Hepatocyte (in vitro differentiated cells): ENCODE measurements at regions not wholly inside any gene's neighbourhood (a gene's known extent, or its start where the extent isn't known, plus 50 kb on each side); places are given as distances from the start of the nearest gene placed in this dataset.

ENCODE experiments used
- DNase-seq: peaks from one replicate; pipeline ENCODE4 v3.0.0-alpha.2; 2016; ENCODE audit warnings: low spot score
- H2AFZ ChIP-seq: fragments of 200-600 bp; sonication (generic); 2 replicates; pipeline ENCODE4 v1.6.0; 2016; ENCODE audit warnings: antibody characterized with exemption, mild to moderate bottlenecking
- H3K27ac ChIP-seq: fragments of 200-600 bp; sonication (generic); 2 replicates; pipeline ENCODE4 v1.5.1; 2016; ENCODE audit warnings: mild to moderate bottlenecking
- H3K27me3 ChIP-seq: fragments of 200-600 bp; sonication (generic); 2 replicates; pipeline ENCODE4 v1.6.1; 2016
- H3K36me3 ChIP-seq: fragments of 200-600 bp; sonication (generic); replicated peaks from 2 replicates; pipeline ENCODE4 v1.5.1; 2016; ENCODE audit warnings: low read depth; ENCODE audit not compliant: insufficient read depth
- H3K4me1 ChIP-seq: fragments of 200-600 bp; sonication (generic); 2 replicates; pipeline ENCODE4 v1.5.1; 2016; ENCODE audit warnings: mild to moderate bottlenecking, moderate library complexity; ENCODE audit not compliant: insufficient read depth
- H3K4me2 ChIP-seq: fragments of 200-600 bp; sonication (generic); 2 replicates; pipeline ENCODE4 v1.6.0; 2016
- H3K4me3 ChIP-seq: fragments of 200-600 bp; sonication (generic); 2 replicates; pipeline ENCODE4 v1.5.1; 2016; ENCODE audit warnings: mild to moderate bottlenecking
- H3K79me2 ChIP-seq: fragments of 200-600 bp; sonication (generic); 2 replicates; pipeline ENCODE4 v1.6.0; 2017; ENCODE audit warnings: mild to moderate bottlenecking
- H3K9me2 ChIP-seq: fragments of 200-600 bp; sonication (generic); replicated peaks from 2 replicates; pipeline ENCODE4 v1.6.0; 2017; ENCODE audit warnings: mild to moderate bottlenecking; ENCODE audit not compliant: insufficient read depth
- H3K9me3 ChIP-seq: fragments of 200-600 bp; sonication (generic); 2 replicates; pipeline ENCODE4 v1.5.1; 2016; ENCODE audit warnings: low read depth, mild to moderate bottlenecking
- H4K20me1 ChIP-seq: fragments of 200-600 bp; sonication (generic); 2 replicates; pipeline ENCODE4 v1.6.0; 2016; ENCODE audit warnings: mild to moderate bottlenecking; ENCODE audit not compliant: insufficient read depth, poor library complexity, severe bottlenecking
- CTCF ChIP-seq: fragments of 200-600 bp; sonication (generic); IDR thresholded peaks from 2 replicates; pipeline ENCODE4 v1.5.1; 2016; ENCODE audit warnings: antibody characterized with exemption, mild to moderate bottlenecking; ENCODE audit not compliant: poor library complexity
- EZH2 ChIP-seq: fragments of 200-600 bp; sonication (generic); IDR thresholded peaks from 2 replicates; pipeline ENCODE4 v1.6.1; 2016; ENCODE audit warnings: antibody characterized with exemption, mild to moderate bottlenecking, borderline replicate concordance
- EZH2phosphoT487 ChIP-seq: fragments of 200-600 bp; sonication (generic); IDR thresholded peaks from one replicate; pipeline ENCODE4 v1.6.1; 2018; ENCODE audit warnings: antibody characterized with exemption, mild to moderate bottlenecking, low read depth, moderate library complexity; ENCODE audit not compliant: unreplicated experiment, severe bottlenecking
- WGBS: methylation state at CpG from one replicate; pipeline ENCODE4 v1.1.6; 2016; ENCODE audit warnings: low lambda C conversion rate; ENCODE audit errors: missing lambda C conversion rate; 5-methylcytosine and 5-hydroxymethylcytosine counted together

GRCh38 chr13:38538422-38538821, 148.5 kb upstream of the FREM2 start:
- no peak overlapping the region for H2AFZ ChIP-seq
- H3K79me2 ChIP-seq: no peaks in the 10 kb centered on the region
- H3K27me3 ChIP-seq: no peaks in the 10 kb centered on the region
- H3K36me3 ChIP-seq: no peaks in the 10 kb centered on the region
- H3K9me3 ChIP-seq: no peaks in the 10 kb centered on the region
- no peak overlapping the region for H3K4me3 ChIP-seq
- no peaks in the 10 kb centered on the region for H3K4me1 ChIP-seq
- TF ChIP-seq EZH2phosphoT487: no peak
- no peak for TF ChIP-seq EZH2
- no peaks in the 10 kb centered on the region for H4K20me1 ChIP-seq
- no peak for DNase-seq
- 46% methylated on average over 4 of the region's 4 CpGs for WGBS
- H3K4me2 ChIP-seq: no peak overlapping the region
- H3K27ac ChIP-seq: no peak overlapping the region
- no peaks in the 10 kb centered on the region for H3K9me2 ChIP-seq

- no peak overlapping the region for H3K4me2 ChIP-seq
- H3K36me3 ChIP-seq: no peaks in the 10 kb centered on the region
- H2AFZ ChIP-seq: no peak overlapping the region
- TF ChIP-seq EZH2phosphoT487: no peak
- no peak for TF ChIP-seq EZH2
- TF ChIP-seq CTCF: no peak
- no peaks in the 10 kb centered on the region for H4K20me1 ChIP-seq
- no peaks in the 10 kb centered on the region for H3K4me1 ChIP-seq
- no peaks in the 10 kb centered on the region for H3K79me2 ChIP-seq
- H3K27me3 ChIP-seq: no peaks in the 10 kb centered on the region
- H3K4me3 ChIP-seq: no peak overlapping the region
- H3K9me3 ChIP-seq: no peaks in the 10 kb centered on the region
- 98% methylated on average over 2 of the region's 2 CpGs for WGBS
- DNase-seq: no peak
- no peak overlapping the region for H3K27ac ChIP-seq
- no peaks in the 10 kb centered on the region for H3K9me2 ChIP-seq
Observed at GRCh38 chr13:38539632-38540031, 147.2 kb upstream of the FREM2 start.

- Histone ChIP-seq H2AFZ (no peak overlapping the region), H3K36me3 (no peaks in the 10 kb centered on the region), H3K4me3 (no peak overlapping the region), H3K27ac (no peak overlapping the region), H4K20me1 (no peaks in the 10 kb centered on the region), H3K27me3 (no peaks in the 10 kb centered on the region), H3K4me2 (no peak overlapping the region), H3K9me2 (no peaks in the 10 kb centered on the region), H3K79me2 (no peaks in the 10 kb centered on the region), H3K4me1 (no peaks in the 10 kb centered on the region), H3K9me3 (no peaks in the 10 kb centered on the region)
- TF ChIP-seq EZH2 (no peak), CTCF (no peak), EZH2phosphoT487 (no peak)
- DNase-seq: no peak
- WGBS: 66% methylated on average over 3 of the region's 3 CpGs
Observed at GRCh38 chr13:38542601-38543000, 144.3 kb upstream of the FREM2 start.

GRCh38 chr13:38543561-38543960, 143.3 kb upstream of the FREM2 start:
- no peak overlapping the region for H2AFZ ChIP-seq
- H4K20me1 ChIP-seq: no peaks in the 10 kb centered on the region
- no peaks in the 10 kb centered on the region for H3K36me3 ChIP-seq
- DNase-seq: no peak
- H3K27me3 ChIP-seq: no peaks in the 10 kb centered on the region
- no peaks in the 10 kb centered on the region for H3K79me2 ChIP-seq
- H3K9me2 ChIP-seq: no peaks in the 10 kb centered on the region
- no peak overlapping the region for H3K4me3 ChIP-seq
- TF ChIP-seq EZH2 (no peak), CTCF (no peak), EZH2phosphoT487 (no peak)
- H3K9me3 ChIP-seq: no peaks in the 10 kb centered on the region
- WGBS: 82% methylated on average over 4 of the region's 4 CpGs
- no peak overlapping the region for H3K4me2 ChIP-seq
- H3K4me1 ChIP-seq: no peaks in the 10 kb centered on the region
- H3K27ac ChIP-seq: no peak overlapping the region
